ENCODE measurements at regions not wholly inside any gene's neighbourhood (a gene's known extent, or its start where the extent isn't known, plus 50 kb on each side); places are given as distances from the start of the nearest gene placed in this dataset.

GRCh38 chr2:118611691-118612090, 235.8 kb downstream of the EN1 start:
- TF ChIP-seq, protein P1, sequence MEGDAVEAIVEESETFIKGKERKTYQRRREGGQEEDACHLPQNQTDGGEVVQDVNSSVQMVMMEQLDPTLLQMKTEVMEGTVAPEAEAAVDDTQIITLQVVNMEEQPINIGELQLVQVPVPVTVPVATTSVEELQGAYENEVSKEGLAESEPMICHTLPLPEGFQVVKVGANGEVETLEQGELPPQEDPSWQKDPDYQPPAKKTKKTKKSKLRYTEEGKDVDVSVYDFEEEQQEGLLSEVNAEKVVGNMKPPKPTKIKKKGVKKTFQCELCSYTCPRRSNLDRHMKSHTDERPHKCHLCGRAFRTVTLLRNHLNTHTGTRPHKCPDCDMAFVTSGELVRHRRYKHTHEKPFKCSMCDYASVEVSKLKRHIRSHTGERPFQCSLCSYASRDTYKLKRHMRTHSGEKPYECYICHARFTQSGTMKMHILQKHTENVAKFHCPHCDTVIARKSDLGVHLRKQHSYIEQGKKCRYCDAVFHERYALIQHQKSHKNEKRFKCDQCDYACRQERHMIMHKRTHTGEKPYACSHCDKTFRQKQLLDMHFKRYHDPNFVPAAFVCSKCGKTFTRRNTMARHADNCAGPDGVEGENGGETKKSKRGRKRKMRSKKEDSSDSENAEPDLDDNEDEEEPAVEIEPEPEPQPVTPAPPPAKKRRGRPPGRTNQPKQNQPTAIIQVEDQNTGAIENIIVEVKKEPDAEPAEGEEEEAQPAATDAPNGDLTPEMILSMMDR (conservative IDR thresholded peaks at IDR 0.05), result no peak
- no peak for TF ChIP-seq ZFX (IDR thresholded peaks at IDR 0.05)
